Neural cell (in vitro differentiated cells): ENCODE measurements at regions not wholly inside any gene's neighbourhood (a gene's known extent, or its start where the extent isn't known, plus 50 kb on each side); places are given as distances from the start of the nearest gene placed in this dataset.

ENCODE experiments used
- CTCF ChIP-seq: fragments of 450-650 bp; IDR thresholded peaks from 2 replicates; pipeline ENCODE4 v1.5.1; 2014; ENCODE audit warnings: antibody characterized with exemption, mild to moderate bottlenecking, moderate library complexity; ENCODE audit not compliant: poor library complexity, severe bottlenecking
- EZH2 ChIP-seq: fragments of 200-600, 300-800 bp; shearing (Covaris generic), sonication (generic); IDR thresholded peaks from 2 replicates; pipeline ENCODE4 v1.6.1; 2014; ENCODE audit warnings: antibody characterized with exemption, low read length, borderline replicate concordance, mild to moderate bottlenecking; ENCODE audit not compliant: insufficient read depth, poor library complexity, severe bottlenecking
- POLR2AphosphoS5 ChIP-seq: IDR thresholded peaks from 2 replicates; pipeline ENCODE4 v1.6.1; 2012
- SMC3 ChIP-seq: fragments of 450-650 bp; conservative IDR thresholded peaks from 2 replicates; pipeline ENCODE4 v1.6.1; 2014; ENCODE audit warnings: antibody characterized with exemption, mild to moderate bottlenecking, moderate library complexity; ENCODE audit not compliant: poor library complexity
- TAF1 ChIP-seq: IDR thresholded peaks from 2 replicates; pipeline ENCODE4 v1.6.1; 2012; ENCODE audit warnings: low read depth

DNA sequence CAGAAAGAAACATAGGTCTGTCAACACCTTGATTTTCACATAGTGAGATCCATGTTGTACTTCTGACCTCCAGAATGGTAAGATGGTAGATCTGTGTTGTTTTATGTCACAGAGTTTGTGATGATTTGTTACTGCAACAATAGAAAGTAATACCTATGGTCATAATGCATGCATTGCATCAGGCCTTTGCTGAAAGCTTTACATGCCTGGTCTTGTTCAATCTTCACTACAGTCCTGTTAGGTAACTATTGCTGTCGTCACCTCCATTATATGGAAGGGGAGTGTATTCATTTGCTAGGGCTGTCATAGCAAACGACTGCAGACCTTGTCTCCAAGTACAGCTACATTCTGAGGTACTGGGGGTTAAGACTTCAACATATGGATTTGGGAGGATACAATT lies 243.5 kb downstream of the ANAPC1 start:
- no peak for TF ChIP-seq CTCF
- no peak for TF ChIP-seq SMC3
- no peak for TF ChIP-seq TAF1
- no peak for TF ChIP-seq POLR2AphosphoS5
- no peak for TF ChIP-seq EZH2
